CD4-positive, alpha-beta T cell (primary cell): ENCODE measurements at regions not wholly inside any gene's neighbourhood (a gene's known extent, or its start where the extent isn't known, plus 50 kb on each side); places are given as distances from the start of the nearest gene placed in this dataset.

Source experiments
- ATAC-seq: fragments of 200-7000 bp; cut with Tn5 transposase; one replicate; pipeline ENCODE4 v1.10.0; 2022; ENCODE audit warnings: mild to moderate bottlenecking; ENCODE audit not compliant: poor library complexity
- CTCF ChIA-PET: fragments of 350-600 bp; sonication (Branson Sonifier 250); formaldehyde crosslinking; loops from one replicate; lab custom pipeline; 2021; ENCODE audit warnings: antibody characterized with exemption, inconsistent platforms; lab: Charles Lee
- POLR2A ChIA-PET: fragments of 350-600 bp; sonication (Branson Sonifier 250); formaldehyde crosslinking; loops from one replicate; lab custom pipeline; 2021; ENCODE audit warnings: antibody characterized with exemption, inconsistent platforms; lab: Charles Lee
- DNase-seq, 14 experiments: peaks; one replicate each; pipeline ENCODE4 v3.0.0-alpha.2; 2013 to 2020; ENCODE audit warnings: mixed read lengths in 2 of 14
- H3K27ac ChIP-seq, 2 donors: one replicate each; pipeline versions ENCODE4 v1.5.1 to v1.7.0; 2013; ENCODE audit warnings: low read length in 2 of 2, low read depth in 1 of 2, mild to moderate bottlenecking in 1 of 2
- H3K27me3 ChIP-seq, 2 experiments: 1 replicate in 1 of 2; 2 replicates in 1 of 2; pipeline versions ENCODE4 v1.6.1 to v1.7.0; 2013; ENCODE audit warnings: low read length in 2 of 2, control low read depth in 1 of 2, mild to moderate bottlenecking in 1 of 2, moderate library complexity in 1 of 2; ENCODE audit not compliant: insufficient read depth in 2 of 2, control insufficient read depth in 1 of 2
- H3K36me3 ChIP-seq: one replicate; pipeline ENCODE4 v1.6.1; 2013; ENCODE audit warnings: low read length, control low read depth; ENCODE audit not compliant: insufficient read depth
- H3K4me1 ChIP-seq: one replicate; pipeline ENCODE4 v1.6.1; 2013; ENCODE audit warnings: low read length, control low read depth; ENCODE audit not compliant: insufficient read depth
- H3K4me3 ChIP-seq: one replicate; pipeline ENCODE4 v1.5.1; 2013; ENCODE audit warnings: mild to moderate bottlenecking, low read length, moderate library complexity
- H3K9me3 ChIP-seq, 2 experiments: 1 replicate in 1 of 2; 2 replicates in 1 of 2; pipeline versions ENCODE4 v1.6.1 to v1.7.0; 2013; ENCODE audit warnings: low read length in 2 of 2, mild to moderate bottlenecking in 2 of 2, control low read depth in 1 of 2, moderate library complexity in 1 of 2; ENCODE audit not compliant: control insufficient read depth in 1 of 2, insufficient read depth in 1 of 2
- H3K27ac Mint-ChIP-seq: one replicate; pipeline ENCODE4 v1.8.0; 2020; ENCODE audit warnings: mixed read lengths
- H3K27me3 Mint-ChIP-seq: one replicate; pipeline ENCODE4 v1.8.0; 2021; ENCODE audit warnings: mixed read lengths
- H3K36me3 Mint-ChIP-seq: one replicate; pipeline ENCODE4 v1.8.0; 2021; ENCODE audit warnings: low read depth, mixed read lengths
- H3K4me1 Mint-ChIP-seq: one replicate; pipeline ENCODE4 v1.8.0; 2021; ENCODE audit warnings: low read depth, mixed read lengths
- H3K4me3 Mint-ChIP-seq: one replicate; pipeline ENCODE4 v1.8.0; 2020; ENCODE audit warnings: mild to moderate bottlenecking, mixed read lengths
- H3K9me3 Mint-ChIP-seq: one replicate; pipeline ENCODE4 v1.8.0; 2020; ENCODE audit warnings: mixed read lengths
- intact Hi-C, 2 experiments: fragments of 100-400 bp; cut with DNase I in 1 of 2; cut with micrococcal nuclease in 1 of 2; formaldehyde crosslinking; loops; one replicate each; pipeline versions ENCODE4 v1.15.1 to v1.9.0; 2023 to 2025; cut with DNase I, micrococcal nuclease
- TF ChIP-seq, protein P1 (sequence below): fragments of 200-600 bp; IDR thresholded peaks from one replicate; pipeline ENCODE4 v1.8.0; 2022; ENCODE audit warnings: antibody characterized with exemption, mild to moderate bottlenecking

GRCh38 chr1:34409689-34410229 lies 233.1 kb downstream of the C1orf94 start:
- H3K9me3 ChIP-seq, result peaks cover 0 to 3% of the 10 kb centered on the region in 2 experiments
- Mint-ChIP-seq H3K36me3 (no peaks in the 10 kb centered on the region), H3K27ac (no peak overlapping the region), H3K4me1 (no peaks in the 10 kb centered on the region), H3K4me3 (no peak overlapping the region), H3K27me3 (peaks cover 21% of the 10 kb centered on the region), H3K9me3 (no peaks in the 10 kb centered on the region)
- TF ChIP-seq, protein P1, sequence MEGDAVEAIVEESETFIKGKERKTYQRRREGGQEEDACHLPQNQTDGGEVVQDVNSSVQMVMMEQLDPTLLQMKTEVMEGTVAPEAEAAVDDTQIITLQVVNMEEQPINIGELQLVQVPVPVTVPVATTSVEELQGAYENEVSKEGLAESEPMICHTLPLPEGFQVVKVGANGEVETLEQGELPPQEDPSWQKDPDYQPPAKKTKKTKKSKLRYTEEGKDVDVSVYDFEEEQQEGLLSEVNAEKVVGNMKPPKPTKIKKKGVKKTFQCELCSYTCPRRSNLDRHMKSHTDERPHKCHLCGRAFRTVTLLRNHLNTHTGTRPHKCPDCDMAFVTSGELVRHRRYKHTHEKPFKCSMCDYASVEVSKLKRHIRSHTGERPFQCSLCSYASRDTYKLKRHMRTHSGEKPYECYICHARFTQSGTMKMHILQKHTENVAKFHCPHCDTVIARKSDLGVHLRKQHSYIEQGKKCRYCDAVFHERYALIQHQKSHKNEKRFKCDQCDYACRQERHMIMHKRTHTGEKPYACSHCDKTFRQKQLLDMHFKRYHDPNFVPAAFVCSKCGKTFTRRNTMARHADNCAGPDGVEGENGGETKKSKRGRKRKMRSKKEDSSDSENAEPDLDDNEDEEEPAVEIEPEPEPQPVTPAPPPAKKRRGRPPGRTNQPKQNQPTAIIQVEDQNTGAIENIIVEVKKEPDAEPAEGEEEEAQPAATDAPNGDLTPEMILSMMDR, result no peak
- no peaks in the 10 kb centered on the region for H3K36me3 ChIP-seq
- no peak overlapping the region for H3K4me3 ChIP-seq
- DNase-seq (no peak), ATAC-seq (no peak)
- CTCF ChIA-PET, result no interaction called here
- POLR2A ChIA-PET, result no interaction called here
- intact Hi-C loops, result no loop called here
- H3K27me3 ChIP-seq, result peaks cover 0 to 2% of the 10 kb centered on the region in 2 experiments
- no peak overlapping the region for H3K27ac ChIP-seq
- H3K4me1 ChIP-seq, result no peaks in the 10 kb centered on the region

GRCh38 chr1:34412598-34413370 lies 236.1 kb downstream of the C1orf94 start:
- no peak for ATAC-seq
- ChIA-PET CTCF (no interaction called here), POLR2A (no interaction called here)
- H3K36me3 Mint-ChIP-seq, result no peaks in the 10 kb centered on the region
- TF ChIP-seq, protein P1, result no peak
- no peak overlapping the region for H3K4me3 Mint-ChIP-seq
- no peaks in the 10 kb centered on the region for H3K27me3 ChIP-seq
- DNase-seq, result no peak
- H3K27ac ChIP-seq, result no peak overlapping the region
- no peak overlapping the region for H3K27ac Mint-ChIP-seq
- intact Hi-C loops, result no loop called here
- H3K9me3 ChIP-seq, result no peaks in the 10 kb centered on the region
- H3K4me1 Mint-ChIP-seq, result no peaks in the 10 kb centered on the region
- no peaks in the 10 kb centered on the region for H3K9me3 Mint-ChIP-seq
- H3K36me3 ChIP-seq, result no peaks in the 10 kb centered on the region
- H3K4me3 ChIP-seq, result no peak overlapping the region
- peaks cover 35% of the 10 kb centered on the region for H3K27me3 Mint-ChIP-seq
- no peaks in the 10 kb centered on the region for H3K4me1 ChIP-seq

- TF ChIP-seq, protein P1, result no peak
- no peaks in the 10 kb centered on the region for H3K4me1 ChIP-seq
- Mint-ChIP-seq H3K4me3 (no peak overlapping the region), H3K4me1 (no peaks in the 10 kb centered on the region), H3K27ac (no peak overlapping the region), H3K27me3 (peaks cover 35% of the 10 kb centered on the region), H3K36me3 (no peaks in the 10 kb centered on the region), H3K9me3 (no peaks in the 10 kb centered on the region)
- ATAC-seq, result no peak
- H3K36me3 ChIP-seq, result no peaks in the 10 kb centered on the region
- DNase-seq, result no peak
- no peak overlapping the region for H3K27ac ChIP-seq
- CTCF ChIA-PET, result no interaction called here
- H3K9me3 ChIP-seq, result no peaks in the 10 kb centered on the region
- peaks cover 0 to 2% of the 10 kb centered on the region in 2 experiments for H3K27me3 ChIP-seq
- H3K4me3 ChIP-seq, result no peak overlapping the region
- POLR2A ChIA-PET, result no interaction called here
- intact Hi-C loops, result no loop called here
Observed at GRCh38 chr1:34415140-34415539, 238.4 kb downstream of the C1orf94 start.
